GM19023 (cell line): ENCODE measurements at regions not wholly inside any gene's neighbourhood (a gene's known extent, or its start where the extent isn't known, plus 50 kb on each side); places are given as distances from the start of the nearest gene placed in this dataset.
"Not testable (repeated sequence)": the region's sequence is repeated elsewhere in the genome, so short reads cannot be mapped to it uniquely, and the experiment has no call there.

Experiments
- ATAC-seq: cut with Tn5 transposase; IDR thresholded peaks from one replicate; pipeline ENCODE4 v1.9.1; 2021; ENCODE audit warnings: mild to moderate bottlenecking, moderate library complexity; ENCODE audit not compliant: unreplicated experiment

- no peak for ATAC-seq
Observed at GRCh38 chr14:97946641-97947040, 1149.5 kb downstream of the VRK1 start.

DNA sequence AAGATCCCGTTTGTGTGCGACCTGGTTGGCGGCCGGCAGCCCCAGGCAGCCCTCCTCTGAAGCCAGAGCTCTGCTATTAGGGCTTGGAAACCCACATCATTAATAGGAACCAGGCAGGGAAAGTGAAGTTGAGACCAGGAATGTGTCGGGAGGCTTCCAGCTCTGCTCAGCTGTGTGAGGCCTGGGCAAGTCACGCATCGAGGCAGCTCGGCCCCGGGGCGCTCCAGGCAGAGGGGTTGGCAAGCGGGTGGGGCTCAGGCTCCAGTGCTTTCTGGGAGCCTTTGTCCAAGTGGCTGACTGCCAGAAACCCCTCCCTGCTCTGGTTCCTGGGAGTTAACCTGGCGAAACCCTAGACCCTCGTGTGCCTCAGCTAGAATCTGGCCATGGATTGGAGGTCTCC is 1151.7 kb downstream of the VRK1 start:
- no peak for ATAC-seq

GRCh38 chr14:97956581-97957340 is 1159.6 kb downstream of the VRK1 start:
- no peak for ATAC-seq

- ATAC-seq: no peak
Observed at GRCh38 chr14:97959251-97959650, 1162.1 kb downstream of the VRK1 start.

DNA sequence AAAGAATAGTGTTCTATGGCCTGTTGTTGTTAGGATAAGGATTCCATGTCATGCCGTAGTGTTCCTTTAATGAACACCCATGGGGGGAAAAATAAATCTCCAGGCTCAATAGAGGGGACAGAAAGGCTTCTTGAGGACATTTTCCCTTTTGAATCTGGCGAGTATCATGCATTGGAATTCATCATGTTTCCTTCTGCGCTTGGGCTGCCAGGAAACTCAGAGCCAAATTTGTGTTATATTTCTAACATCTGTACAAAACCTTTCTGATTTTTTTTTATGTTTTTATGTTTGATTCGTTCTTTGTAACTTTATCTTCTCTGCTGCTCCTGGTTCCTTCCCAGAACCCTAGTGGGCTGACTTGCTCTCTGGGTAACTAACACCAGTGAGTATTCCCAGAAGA is 1163.3 kb downstream of the VRK1 start:
- no peak for ATAC-seq

GRCh38 chr14:97970222-97970621 is 1173.0 kb downstream of the VRK1 start:
- ATAC-seq: no peak

DNA sequence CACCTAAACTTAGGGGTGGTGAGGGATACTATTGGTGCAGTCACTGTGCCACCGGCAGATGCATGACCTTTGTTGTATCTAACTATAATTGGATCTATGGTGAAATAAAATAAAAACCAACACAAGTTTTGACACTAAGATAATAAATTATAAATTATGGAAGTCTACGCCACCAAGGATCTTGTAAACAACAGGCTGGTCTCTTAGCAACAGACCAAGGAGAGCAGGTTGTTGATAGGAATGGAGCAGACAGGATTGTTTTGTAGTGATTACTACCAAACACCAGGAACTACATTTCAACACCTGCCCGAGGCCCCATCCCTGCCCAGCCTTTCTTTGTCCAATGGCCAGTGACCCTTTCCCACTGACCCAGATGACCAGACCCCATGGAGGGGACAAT is 1178.0 kb downstream of the VRK1 start:
- ATAC-seq: no peak

DNA sequence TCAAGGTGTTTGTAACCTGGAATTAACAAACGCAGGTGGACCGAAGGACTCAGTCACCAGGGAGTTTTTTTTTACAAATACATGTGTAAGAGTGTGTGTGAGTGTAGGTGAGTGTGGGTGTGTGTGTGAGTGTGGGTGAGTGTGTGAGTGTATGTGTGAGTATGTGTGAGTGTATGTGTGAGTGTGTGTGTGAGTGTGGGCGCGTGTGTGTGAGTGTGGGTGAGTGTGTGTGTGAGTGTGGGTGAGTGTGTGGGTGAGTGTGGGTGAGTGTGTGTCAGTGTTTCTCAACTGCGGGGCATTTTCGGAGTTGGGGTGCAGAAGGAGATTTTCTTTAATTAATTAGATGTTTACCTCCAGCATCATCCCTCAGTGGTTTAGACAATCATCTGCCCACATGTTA is 1178.8 kb downstream of the VRK1 start:
- ATAC-seq: no peak

DNA sequence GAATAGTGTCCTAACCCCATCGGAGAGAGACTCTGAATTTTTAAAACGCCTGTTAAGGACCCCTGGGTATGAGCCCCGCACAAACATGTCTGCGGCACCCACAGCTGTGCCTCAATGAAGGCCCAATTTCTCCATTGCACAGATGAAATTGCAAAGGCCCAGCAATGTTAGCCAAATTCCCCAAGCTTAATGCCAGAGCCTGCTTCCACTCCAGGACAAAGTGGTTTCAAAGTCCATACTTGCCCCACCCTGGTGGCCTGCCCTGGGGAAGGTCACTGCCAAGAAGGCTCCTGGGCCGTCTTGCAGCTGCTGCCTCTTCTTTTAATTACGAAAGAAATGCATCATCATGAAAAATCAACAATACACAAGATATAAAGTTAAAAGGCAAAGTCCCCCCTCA is 1179.7 kb downstream of the VRK1 start:
- ATAC-seq: no peak

DNA sequence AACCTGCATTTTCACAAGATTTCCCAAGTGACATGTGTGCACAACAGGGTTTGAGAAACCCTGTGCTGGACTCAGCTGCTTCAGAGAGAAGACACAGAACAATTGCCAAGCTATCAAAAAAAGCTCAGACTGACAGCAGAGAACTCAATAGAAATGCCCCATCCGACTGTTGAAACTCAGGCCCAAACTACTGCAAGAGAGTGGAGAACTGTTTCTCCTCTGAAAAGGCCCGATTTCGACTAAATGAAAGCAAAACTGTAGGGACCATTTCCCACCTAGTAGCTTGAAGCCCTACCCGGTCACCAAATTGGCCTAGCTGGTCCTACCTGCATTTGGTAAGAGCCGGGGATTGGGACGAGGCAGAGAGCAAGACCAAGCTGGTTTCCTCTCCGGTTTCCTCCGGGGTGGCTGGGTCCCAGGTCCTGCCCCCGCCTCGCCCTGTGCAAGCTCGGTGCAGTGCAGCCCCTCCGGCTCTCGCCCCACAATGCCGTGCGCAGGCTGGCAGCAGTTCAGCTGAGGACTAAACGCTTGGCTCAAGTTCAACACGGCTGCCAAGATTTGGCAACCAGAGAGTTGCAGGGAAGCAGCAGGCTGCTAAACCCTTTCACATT is 1180.6 kb downstream of the VRK1 start:
- ATAC-seq: no peak

DNA sequence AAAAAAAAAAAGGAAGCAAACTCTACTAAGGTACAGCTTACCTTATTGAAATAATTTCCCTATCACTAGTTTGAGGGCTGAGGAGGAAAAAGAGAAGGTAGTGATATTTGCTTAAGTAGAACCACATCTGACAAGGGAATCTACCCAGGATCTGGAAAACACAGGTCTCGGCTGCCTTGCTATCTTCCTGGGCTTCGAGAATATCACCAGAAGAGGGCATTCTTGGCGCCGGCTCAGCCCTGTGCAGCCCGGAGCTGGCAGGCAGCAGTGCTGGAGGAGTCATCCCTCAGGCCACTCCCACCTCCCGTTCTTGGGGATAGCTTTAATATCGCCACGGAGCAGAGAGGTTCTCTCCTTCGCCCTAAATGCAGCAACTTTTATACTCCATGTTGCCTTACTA is 1181.2 kb downstream of the VRK1 start:
- ATAC-seq: no peak

GRCh38 chr14:97993508-97994019 is 1196.4 kb downstream of the VRK1 start:
- ATAC-seq: no peak

DNA sequence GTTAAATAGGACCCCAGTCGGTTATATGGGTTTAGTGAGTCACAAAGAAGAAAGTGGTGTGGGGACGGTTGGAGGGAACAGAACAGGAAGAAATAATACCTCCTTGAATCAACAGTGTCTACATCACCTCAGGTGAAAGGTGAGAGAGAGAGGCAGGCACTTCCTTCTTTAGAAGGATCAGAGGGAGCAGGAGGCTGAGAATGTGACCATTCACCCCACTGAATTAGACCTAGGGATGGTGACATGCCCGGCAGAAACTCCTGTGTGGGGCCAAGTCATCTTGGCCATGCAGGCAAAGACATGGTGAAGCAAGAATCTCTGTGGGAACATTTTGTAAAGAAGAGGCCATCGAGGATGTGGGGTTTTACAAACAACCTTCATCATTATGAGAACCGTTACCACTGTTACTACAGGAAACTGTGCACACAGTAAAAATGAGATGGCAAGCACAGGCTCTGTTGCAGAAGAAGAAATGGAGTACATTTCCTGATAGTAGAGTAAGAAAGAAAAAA is 1196.9 kb downstream of the VRK1 start:
- ATAC-seq: no peak

GRCh38 chr14:97995038-97995437 is 1197.9 kb downstream of the VRK1 start:
- no peak for ATAC-seq

DNA sequence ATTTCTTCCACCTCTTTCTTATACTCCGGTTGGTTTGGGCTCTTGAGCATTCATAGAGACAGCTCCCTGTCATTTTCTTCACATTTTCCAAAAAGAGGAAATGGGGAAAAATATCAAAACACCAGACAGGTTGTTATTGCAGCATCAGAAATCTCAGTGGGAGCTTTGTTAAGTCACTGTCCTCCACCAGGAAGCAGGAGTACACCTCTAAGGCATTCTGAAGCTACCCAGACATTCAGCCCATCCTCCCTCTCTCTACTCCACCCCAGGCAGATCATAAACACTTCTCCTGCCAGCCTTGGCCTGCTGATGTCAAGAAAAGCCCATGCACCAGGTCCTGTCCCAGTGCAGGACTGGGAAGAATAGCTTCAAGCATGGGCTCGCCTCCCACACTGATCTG is 1198.3 kb downstream of the VRK1 start:
- no peak for ATAC-seq

DNA sequence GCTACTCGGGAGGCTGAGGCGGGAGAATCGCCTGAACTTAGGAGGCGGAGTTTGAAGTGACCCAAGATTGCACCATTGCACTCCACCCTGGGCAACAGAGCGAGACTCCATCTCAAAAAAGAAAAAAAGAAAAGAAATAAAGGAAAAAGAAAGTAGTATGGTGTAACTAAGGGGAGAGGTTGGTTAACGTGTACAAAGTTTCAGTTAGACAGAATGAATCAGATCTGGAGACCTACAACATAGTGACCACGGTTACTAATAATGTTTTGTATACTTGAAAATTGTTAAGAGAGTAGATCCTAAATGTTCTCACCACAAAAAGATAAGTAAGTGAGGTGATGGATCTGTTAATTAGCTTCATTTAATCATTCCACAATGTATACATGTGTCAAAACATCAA is 1208.8 kb downstream of the VRK1 start:
- no peak for ATAC-seq

DNA sequence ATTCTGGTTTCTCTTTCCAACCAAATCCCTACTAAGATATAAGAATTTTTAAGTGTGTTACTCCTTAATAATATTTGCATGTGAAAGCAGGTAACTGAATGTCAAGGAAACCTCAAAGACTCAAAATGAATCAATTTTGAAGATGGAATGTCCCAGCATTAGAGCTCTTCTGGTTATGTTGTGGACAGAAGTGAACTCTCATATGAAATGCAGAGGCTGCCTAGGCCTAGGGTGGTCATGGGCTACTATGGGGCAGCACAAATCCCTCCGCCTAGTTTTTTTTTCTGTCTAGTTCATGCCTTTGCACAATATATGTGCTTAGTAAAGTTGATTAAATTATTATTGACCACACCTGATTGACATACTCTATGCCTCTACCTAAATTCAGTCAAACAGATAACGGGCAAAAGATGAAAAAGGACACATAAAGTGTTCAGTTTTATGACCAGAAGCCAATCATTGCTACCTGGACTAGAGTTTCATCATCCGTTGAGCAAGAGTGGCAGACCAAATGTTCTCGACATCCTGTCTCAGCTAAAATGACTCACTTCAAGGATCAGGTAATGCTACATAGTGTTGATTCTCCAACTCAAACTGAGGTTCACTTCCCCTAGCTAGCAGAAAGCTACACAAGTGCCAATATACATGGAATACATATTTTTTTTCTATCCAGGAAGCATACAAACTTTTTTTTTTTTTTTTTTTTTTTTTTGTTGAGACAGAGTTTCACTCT is 1211.4 kb downstream of the VRK1 start:
- no peak for ATAC-seq

- ATAC-seq: not testable (repeated sequence)
Observed at GRCh38 chr14:98009177-98009576, 1212.0 kb downstream of the VRK1 start.

- ATAC-seq: no peak
Observed at GRCh38 chr14:98010784-98011183, 1213.6 kb downstream of the VRK1 start.

DNA sequence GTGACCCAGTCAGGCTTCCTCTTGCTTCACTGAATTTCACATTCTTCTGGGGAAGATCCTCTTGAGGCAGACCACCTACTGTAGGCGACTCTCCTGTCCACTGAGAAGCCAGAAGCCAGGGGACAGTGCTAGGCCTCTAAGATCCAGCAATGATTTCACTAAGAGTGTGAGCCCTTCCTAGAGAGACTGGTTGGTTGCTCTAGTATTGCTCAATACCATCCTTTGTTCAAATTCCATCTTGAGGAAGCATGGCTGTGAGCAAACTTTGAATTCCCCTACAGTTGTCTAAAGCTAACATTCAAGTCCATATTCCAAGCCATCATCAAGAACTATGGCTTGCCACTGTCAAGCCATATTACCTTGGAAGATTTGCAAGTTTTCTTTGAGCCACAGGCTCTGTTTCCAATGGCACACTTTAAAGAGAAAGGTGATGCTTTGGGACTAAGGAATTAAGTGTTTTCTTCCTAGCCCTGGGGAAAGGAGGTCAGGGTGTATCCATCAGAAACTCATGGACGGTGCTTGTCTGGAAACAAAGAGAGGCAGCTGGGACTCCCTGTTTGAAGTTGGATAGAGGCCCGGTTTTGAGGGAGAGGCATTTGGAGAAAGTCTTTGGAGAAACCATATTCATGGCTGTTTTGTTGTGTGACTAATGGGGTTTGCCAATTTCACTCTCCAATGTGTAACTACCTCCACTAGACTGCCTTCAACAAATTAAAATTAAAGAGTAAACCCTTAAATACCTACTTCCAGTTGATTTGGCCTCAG is 1217.9 kb downstream of the VRK1 start:
- no peak for ATAC-seq

GRCh38 chr14:98015921-98016320 is 1218.7 kb downstream of the VRK1 start:
- ATAC-seq: no peak
